ENCODE measurements at regions not wholly inside any gene's neighbourhood (a gene's known extent, or its start where the extent isn't known, plus 50 kb on each side); places are given as distances from the start of the nearest gene placed in this dataset.
"Not testable (repeated sequence)": the region's sequence is repeated elsewhere in the genome, so short reads cannot be mapped to it uniquely, and the experiment has no call there.

GRCh38 chr2:121818546-121818945, 63.1 kb downstream of the TSN start:
- no peak for DNase-seq

GRCh38 chr2:121819846-121820245, 64.4 kb downstream of the TSN start:
- DNase-seq = peak; percentile 22

- DNase-seq = no peak
Measured at GRCh38 chr2:121821476-121822158, 66.2 kb downstream of the TSN start.

- DNase-seq = no peak
Measured at GRCh38 chr2:121824264-121824663, 68.8 kb downstream of the TSN start.

GRCh38 chr2:121825003-121825950, 69.8 kb downstream of the TSN start:
- DNase-seq = peak; percentile 94

- DNase-seq = no peak
Measured at GRCh38 chr2:121826036-121826435, 70.6 kb downstream of the TSN start.

GRCh38 chr2:121828281-121828731, 72.9 kb downstream of the TSN start:
- DNase-seq = no peak

- DNase-seq = no peak
Measured at GRCh38 chr2:121830809-121831208, 75.4 kb downstream of the TSN start.

- DNase-seq = no peak
Measured at GRCh38 chr2:121831841-121832240, 76.4 kb downstream of the TSN start.

GRCh38 chr2:121832412-121833357, 77.2 kb downstream of the TSN start:
- DNase-seq = no peak

GRCh38 chr2:121833358-121833723, 77.9 kb downstream of the TSN start:
- no peak for DNase-seq

- DNase-seq = no peak
Measured at GRCh38 chr2:121836611-121837010, 81.2 kb downstream of the TSN start.

- DNase-seq = no peak
Measured at GRCh38 chr2:121837591-121837990, 82.1 kb downstream of the TSN start.

GRCh38 chr2:121838551-121838950, 83.1 kb downstream of the TSN start:
- DNase-seq = no peak

GRCh38 chr2:121839584-121839983, 84.1 kb downstream of the TSN start:
- DNase-seq = no peak

GRCh38 chr2:121849236-121849635, 93.8 kb downstream of the TSN start:
- DNase-seq = no peak

- DNase-seq = not testable (repeated sequence)
Measured at GRCh38 chr2:121853149-121853548, 97.7 kb downstream of the TSN start.

GRCh38 chr2:121855510-121855909, 100.1 kb downstream of the TSN start:
- DNase-seq = no peak

- DNase-seq = no peak
Measured at GRCh38 chr2:121856360-121856759, 100.9 kb downstream of the TSN start.

GRCh38 chr2:121858369-121858768, 102.9 kb downstream of the TSN start:
- DNase-seq = no peak

- no peak for DNase-seq
Measured at GRCh38 chr2:121858847-121859246, 103.4 kb downstream of the TSN start.

- no peak for DNase-seq
Measured at GRCh38 chr2:121860033-121860757, 104.7 kb downstream of the TSN start.
